M059J (cell line): ENCODE measurements at regions not wholly inside any gene's neighbourhood (a gene's known extent, or its start where the extent isn't known, plus 50 kb on each side); places are given as distances from the start of the nearest gene placed in this dataset.

Source experiments
- DNase-seq: peaks from one replicate; pipeline ENCODE4 v3.0.0-alpha.2; 2012; ENCODE audit warnings: low read depth

- DNase-seq: no peak
These were observed 66.0 kb upstream of the SCN7A start for GRCh38 chr2:166560022-166560421.

- no peak for DNase-seq
These were observed 56.9 kb upstream of the SCN7A start for GRCh38 chr2:166550923-166551322.

DNA sequence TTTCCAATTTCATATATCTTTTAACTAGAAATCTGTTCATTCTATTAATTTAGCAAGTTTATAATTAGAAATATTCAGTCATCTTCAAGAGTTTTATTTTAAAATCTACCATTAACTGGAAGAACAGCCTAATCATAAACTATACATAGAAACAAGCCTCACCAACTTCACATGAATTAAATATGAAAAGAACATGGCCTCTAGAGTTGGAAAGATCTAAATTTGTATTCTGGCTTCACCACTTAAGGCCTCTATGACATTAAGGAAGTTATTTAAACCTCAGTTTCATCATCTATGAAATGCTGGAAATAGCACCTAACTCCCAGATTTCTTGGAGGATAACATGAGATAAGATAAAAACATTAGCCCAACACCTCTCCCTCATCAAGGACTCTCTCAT, 51.4 kb upstream of the SCN7A start:
- no peak for DNase-seq
